ENCODE measurements at regions not wholly inside any gene's neighbourhood (a gene's known extent, or its start where the extent isn't known, plus 50 kb on each side); places are given as distances from the start of the nearest gene placed in this dataset.

- Histone ChIP-seq H3T11ph (ENCODE audit: low read length) (no peak overlapping the region), H2AFZ (ENCODE audit: low read length) (no peak overlapping the region), H4K5ac (ENCODE audit: insufficient read length, low read depth, low read length) (no peak overlapping the region), H3K4ac (ENCODE audit: low read depth, low read length) (no peak overlapping the region), H4K20me1 (ENCODE audit: control insufficient read depth, insufficient read depth, insufficient read length) (no peaks in the 10 kb centered on the region), H2BK120ac (ENCODE audit: low read depth, low read length, poor library complexity, severe bottlenecking) (no peak overlapping the region), H3K79me2 (ENCODE audit: insufficient read depth, low read length) (no peaks in the 10 kb centered on the region), H3K18ac (ENCODE audit: insufficient read length, low read depth, low read length) (no peak overlapping the region), H3K56ac (ENCODE audit: insufficient read length, low read depth, low read length) (no peak overlapping the region), H3K4me2 (ENCODE audit: insufficient read depth, insufficient read length, low read length) (no peak overlapping the region), H2BK20ac (ENCODE audit: low read depth, low read length, poor library complexity, severe bottlenecking) (no peak overlapping the region), H3K23ac (ENCODE audit: insufficient read length, low read depth, low read length) (no peak overlapping the region), H2BK12ac (ENCODE audit: insufficient read length, low read depth, low read length) (no peak overlapping the region), H3K4me1 (ENCODE audit: insufficient read depth, low read length) (no peaks in the 10 kb centered on the region), H2BK15ac (ENCODE audit: low read depth, low read length) (no peak overlapping the region), H4K8ac (replicated peaks; ENCODE audit: insufficient read length, low read depth, low read length) (no peak overlapping the region), H3K27me3 (ENCODE audit: insufficient read depth, low read length) (no peaks in the 10 kb centered on the region), H3K27ac (ENCODE audit: insufficient read length, low read depth, low read length) (no peak overlapping the region), H3K79me1 (ENCODE audit: insufficient read depth, low read depth, low read length, poor library complexity, severe bottlenecking) (no peaks in the 10 kb centered on the region), H3K9me3 (ENCODE audit: control insufficient read depth, low read depth, low read length) (no peaks in the 10 kb centered on the region), H4K91ac (ENCODE audit: insufficient read length, low read depth, low read length) (no peak overlapping the region), H2AK5ac (ENCODE audit: insufficient read length, low read length) (no peak overlapping the region), H3K23me2 (ENCODE audit: insufficient read length, low read depth, low read length, poor library complexity, severe bottlenecking) (no peaks in the 10 kb centered on the region), H3K14ac (ENCODE audit: insufficient read depth, low read length) (no peak overlapping the region), H2BK5ac (ENCODE audit: insufficient read length, low read length) (no peak overlapping the region), H3K9ac (ENCODE audit: extremely low read depth, insufficient read length, low read length) (no peak overlapping the region)
- DNase-seq = no peak
- H3K9me3 Mint-ChIP-seq = no peaks in the 10 kb centered on the region; a peak in 1 of 5 replicates
- H3K4me1 Mint-ChIP-seq = no peaks in the 10 kb centered on the region
- no peak overlapping the region for H3K27ac Mint-ChIP-seq
- no peaks in the 10 kb centered on the region for H3K36me3 Mint-ChIP-seq (ENCODE audit: insufficient read depth in 1 of 3, low read depth in 3 of 3)
- H3K4me3 Mint-ChIP-seq = no peak overlapping the region
- TF ChIP-seq, protein P1, sequence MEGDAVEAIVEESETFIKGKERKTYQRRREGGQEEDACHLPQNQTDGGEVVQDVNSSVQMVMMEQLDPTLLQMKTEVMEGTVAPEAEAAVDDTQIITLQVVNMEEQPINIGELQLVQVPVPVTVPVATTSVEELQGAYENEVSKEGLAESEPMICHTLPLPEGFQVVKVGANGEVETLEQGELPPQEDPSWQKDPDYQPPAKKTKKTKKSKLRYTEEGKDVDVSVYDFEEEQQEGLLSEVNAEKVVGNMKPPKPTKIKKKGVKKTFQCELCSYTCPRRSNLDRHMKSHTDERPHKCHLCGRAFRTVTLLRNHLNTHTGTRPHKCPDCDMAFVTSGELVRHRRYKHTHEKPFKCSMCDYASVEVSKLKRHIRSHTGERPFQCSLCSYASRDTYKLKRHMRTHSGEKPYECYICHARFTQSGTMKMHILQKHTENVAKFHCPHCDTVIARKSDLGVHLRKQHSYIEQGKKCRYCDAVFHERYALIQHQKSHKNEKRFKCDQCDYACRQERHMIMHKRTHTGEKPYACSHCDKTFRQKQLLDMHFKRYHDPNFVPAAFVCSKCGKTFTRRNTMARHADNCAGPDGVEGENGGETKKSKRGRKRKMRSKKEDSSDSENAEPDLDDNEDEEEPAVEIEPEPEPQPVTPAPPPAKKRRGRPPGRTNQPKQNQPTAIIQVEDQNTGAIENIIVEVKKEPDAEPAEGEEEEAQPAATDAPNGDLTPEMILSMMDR (conservative IDR thresholded peaks at IDR 0.05) = no peak
- peaks cover 1% of the 10 kb centered on the region; the same call in 1 of the 2 replicates for H3K27me3 Mint-ChIP-seq (ENCODE audit: low read depth)
Observed at GRCh38 chr9:120018550-120018949, 561.4 kb downstream of the CDK5RAP2 start.

Measured in H9 (cell line).